ENCODE measurements at regions not wholly inside any gene's neighbourhood (a gene's known extent, or its start where the extent isn't known, plus 50 kb on each side); places are given as distances from the start of the nearest gene placed in this dataset.

GRCh38 chr12:22990501-22990900 is 365.5 kb downstream of the ETNK1 start:
- DNase-seq (ENCODE audit: extremely low spot score) = no peak
- ChIA-PET POLR2A (no interaction called here), CTCF (interaction anchor here (1.4 kb wide), 1 partner anchor 12 kb away, joined by 4 read pairs; no protein-coding TSS in a partner anchor)
- TF ChIP-seq, protein P1, sequence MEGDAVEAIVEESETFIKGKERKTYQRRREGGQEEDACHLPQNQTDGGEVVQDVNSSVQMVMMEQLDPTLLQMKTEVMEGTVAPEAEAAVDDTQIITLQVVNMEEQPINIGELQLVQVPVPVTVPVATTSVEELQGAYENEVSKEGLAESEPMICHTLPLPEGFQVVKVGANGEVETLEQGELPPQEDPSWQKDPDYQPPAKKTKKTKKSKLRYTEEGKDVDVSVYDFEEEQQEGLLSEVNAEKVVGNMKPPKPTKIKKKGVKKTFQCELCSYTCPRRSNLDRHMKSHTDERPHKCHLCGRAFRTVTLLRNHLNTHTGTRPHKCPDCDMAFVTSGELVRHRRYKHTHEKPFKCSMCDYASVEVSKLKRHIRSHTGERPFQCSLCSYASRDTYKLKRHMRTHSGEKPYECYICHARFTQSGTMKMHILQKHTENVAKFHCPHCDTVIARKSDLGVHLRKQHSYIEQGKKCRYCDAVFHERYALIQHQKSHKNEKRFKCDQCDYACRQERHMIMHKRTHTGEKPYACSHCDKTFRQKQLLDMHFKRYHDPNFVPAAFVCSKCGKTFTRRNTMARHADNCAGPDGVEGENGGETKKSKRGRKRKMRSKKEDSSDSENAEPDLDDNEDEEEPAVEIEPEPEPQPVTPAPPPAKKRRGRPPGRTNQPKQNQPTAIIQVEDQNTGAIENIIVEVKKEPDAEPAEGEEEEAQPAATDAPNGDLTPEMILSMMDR (IDR thresholded peaks at IDR 0.05; ENCODE audit: control extremely low read depth, extremely low read depth, low read depth, missing control alignments) = no peak

DNA sequence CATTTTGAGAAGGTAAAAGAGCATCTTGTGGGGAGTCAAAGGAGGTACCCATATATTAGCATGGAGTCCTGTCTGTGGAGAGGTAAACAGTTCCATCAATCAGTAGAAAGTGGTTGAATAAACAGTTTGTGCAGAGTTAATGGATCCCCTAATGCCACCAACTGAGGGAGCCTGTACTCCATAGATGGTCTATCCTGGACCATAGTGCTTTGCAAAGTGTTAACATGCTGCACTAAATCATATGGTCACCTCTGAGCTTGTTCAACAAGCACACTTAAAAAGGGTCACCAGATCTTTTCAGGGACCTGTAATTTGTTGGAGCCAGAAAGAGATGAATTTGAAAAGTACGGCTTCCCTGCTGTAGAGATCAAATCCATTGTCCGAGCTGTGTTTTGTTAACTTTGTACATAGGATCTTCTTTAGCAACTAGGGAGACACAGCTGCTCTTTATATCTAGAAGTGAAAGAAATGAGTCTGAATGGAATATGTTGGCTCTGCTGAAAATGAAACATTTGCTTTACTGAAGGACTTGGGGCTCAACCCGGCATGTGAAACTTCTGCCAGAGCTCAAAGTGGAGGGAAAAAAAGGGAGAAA is 366.4 kb downstream of the ETNK1 start:
- POLR2A ChIA-PET = no interaction called here
- CTCF ChIA-PET = interaction anchor here (1.4 kb wide), 1 partner anchor 11 kb away, joined by 4 read pairs; no protein-coding TSS in a partner anchor
- no peak for DNase-seq (ENCODE audit: extremely low spot score)
- TF ChIP-seq, protein P1 (IDR thresholded peaks at IDR 0.05; ENCODE audit: control extremely low read depth, extremely low read depth, low read depth, missing control alignments) = no peak

GRCh38 chr12:22993609-22994315 is 368.8 kb downstream of the ETNK1 start:
- TF ChIP-seq, protein P1 (IDR thresholded peaks at IDR 0.05; ENCODE audit: control extremely low read depth, extremely low read depth, low read depth, missing control alignments) = no peak
- POLR2A ChIA-PET = no interaction called here
- CTCF ChIA-PET = interaction anchor here (1.8 kb wide), 1 partner anchor 10 kb away, joined by 7 read pairs; no protein-coding TSS in a partner anchor
- DNase-seq (ENCODE audit: extremely low spot score) = no peak

DNA sequence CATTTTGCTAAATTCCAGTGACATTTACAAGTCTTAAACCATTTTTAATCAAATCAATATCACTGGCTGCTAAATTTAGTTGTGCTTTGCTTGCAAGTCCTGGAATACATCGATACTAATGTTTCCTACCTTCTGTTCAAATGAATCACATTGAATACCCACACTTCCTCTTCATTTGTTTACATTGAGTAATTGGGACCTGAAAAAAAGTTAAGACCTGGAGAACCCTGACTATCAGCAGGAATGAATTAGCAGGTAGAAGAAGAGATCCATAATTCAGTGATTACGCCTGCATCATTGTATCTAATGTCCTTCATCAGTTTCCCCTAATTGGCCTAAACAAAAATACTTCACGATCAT is 369.3 kb downstream of the ETNK1 start:
- DNase-seq (ENCODE audit: extremely low spot score) = no peak
- CTCF ChIA-PET = interaction anchor here (1.2 to 1.8 kb wide), 2 partner anchors 9 to 12 kb away, joined by 4 to 7 read pairs; no protein-coding TSS in a partner anchor
- TF ChIP-seq, protein P1 (IDR thresholded peaks at IDR 0.05; ENCODE audit: control extremely low read depth, extremely low read depth, low read depth, missing control alignments) = no peak
- POLR2A ChIA-PET = no interaction called here

DNA sequence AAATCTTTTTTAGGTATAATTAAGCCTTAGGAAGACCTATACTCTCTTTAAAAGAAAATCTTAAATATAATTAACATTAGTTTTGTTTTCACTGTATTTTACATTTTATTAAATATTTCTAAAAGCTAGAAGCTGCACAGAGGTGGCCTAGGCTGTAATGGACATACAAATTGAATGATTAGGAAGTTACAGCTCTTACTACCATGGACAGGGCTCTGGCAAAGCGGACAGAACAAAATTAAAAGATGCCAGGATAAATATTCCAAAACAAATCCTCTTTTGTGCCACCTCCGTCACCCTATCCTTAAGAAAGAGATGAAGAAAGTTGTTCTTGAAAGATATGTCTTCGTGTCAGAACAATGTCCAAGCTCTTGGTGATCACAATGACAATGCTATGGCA is 376.5 kb downstream of the ETNK1 start:
- no peak for DNase-seq (ENCODE audit: extremely low spot score)
- POLR2A ChIA-PET = no interaction called here
- CTCF ChIA-PET = interaction anchor here (1.2 kb wide), 1 partner anchor 10 kb away, joined by 4 read pairs; no protein-coding TSS in a partner anchor
- TF ChIP-seq, protein P1 (IDR thresholded peaks at IDR 0.05; ENCODE audit: control extremely low read depth, extremely low read depth, low read depth, missing control alignments) = no peak

DNA sequence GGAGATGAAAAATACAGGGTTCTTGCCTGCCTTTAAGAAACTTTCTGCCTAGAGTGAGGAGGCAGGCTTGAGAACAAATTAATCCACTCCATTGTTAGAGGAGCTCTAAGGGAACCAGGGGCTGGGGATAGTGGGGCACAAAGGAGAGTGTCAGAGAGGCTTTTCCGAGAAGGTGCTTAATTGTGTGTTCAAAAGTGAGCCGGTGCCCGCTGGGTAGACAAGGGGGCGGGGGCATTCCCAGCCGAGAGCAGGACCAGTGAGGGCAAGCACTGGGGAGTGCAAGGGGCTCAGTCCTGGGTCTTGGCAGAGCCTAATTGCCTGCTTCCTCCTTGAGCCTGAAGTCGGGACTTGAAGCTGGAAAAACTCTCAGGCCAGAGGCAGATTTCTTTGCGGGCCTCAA is 377.4 kb downstream of the ETNK1 start:
- ChIA-PET CTCF (interaction anchor here (1.1 to 1.5 kb wide), 3 partner anchors 9 to 17 kb away, joined by 4 to 7 read pairs (median 4); no protein-coding TSS in a partner anchor), POLR2A (no interaction called here)
- no peak for DNase-seq (ENCODE audit: extremely low spot score)
- TF ChIP-seq, protein P1 (IDR thresholded peaks at IDR 0.05; ENCODE audit: control extremely low read depth, extremely low read depth, low read depth, missing control alignments) = no peak

All from GM10248 (cell line).